GM19351 (cell line): ENCODE measurements at regions not wholly inside any gene's neighbourhood (a gene's known extent, or its start where the extent isn't known, plus 50 kb on each side); places are given as distances from the start of the nearest gene placed in this dataset.
"Not testable (repeated sequence)": the region's sequence is repeated elsewhere in the genome, so short reads cannot be mapped to it uniquely, and the experiment has no call there.

Source experiments
- ATAC-seq: cut with Tn5 transposase; IDR thresholded peaks from one replicate; pipeline ENCODE4 v1.9.1; 2021; ENCODE audit warnings: mild to moderate bottlenecking, moderate library complexity; ENCODE audit not compliant: unreplicated experiment

DNA sequence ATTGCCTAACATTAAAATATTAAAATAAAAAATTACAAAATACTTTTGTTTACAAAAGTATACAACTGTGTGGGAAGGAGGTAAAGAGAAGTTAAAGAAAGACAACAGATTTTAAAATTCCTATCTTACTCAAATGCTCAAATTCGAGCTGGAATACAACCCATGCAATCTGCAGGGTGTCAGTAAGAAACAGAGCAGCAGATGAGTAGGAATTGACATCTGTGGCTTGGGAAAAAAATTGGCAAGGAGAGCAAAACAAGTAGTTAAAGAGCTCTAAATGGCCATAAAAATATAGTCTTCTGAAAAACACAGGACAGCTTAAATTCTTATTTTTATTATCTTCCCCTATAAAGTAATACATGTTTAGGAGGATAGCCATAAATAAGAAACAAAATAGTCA lies 1609.0 kb upstream of the AGA start:
- no peak for ATAC-seq

DNA sequence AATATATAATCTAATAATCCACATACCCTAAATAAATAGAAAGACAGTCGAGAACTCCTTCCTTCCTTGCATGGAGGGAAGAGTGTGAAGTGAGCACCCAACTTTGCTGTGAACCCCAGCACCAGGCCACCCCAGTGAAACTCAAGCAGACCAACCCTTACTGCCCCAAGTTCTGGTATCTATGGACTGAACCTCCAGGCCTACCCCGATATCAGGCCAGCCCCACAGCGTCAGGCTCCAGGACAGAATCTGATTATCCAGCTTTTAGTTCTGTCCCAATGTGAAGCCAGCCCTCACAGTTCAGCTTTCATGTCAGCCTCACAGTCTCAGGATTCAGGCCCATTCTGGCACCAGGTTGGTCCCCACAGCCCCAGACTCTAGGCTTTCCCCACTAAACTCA lies 1617.2 kb upstream of the AGA start:
- ATAC-seq = no peak

- ATAC-seq = not testable (repeated sequence)
Observed at GRCh38 chr4:179066254-179066653, 1624.0 kb upstream of the AGA start.

- no peak for ATAC-seq
Observed at GRCh38 chr4:179071131-179071530, 1628.9 kb upstream of the AGA start.

DNA sequence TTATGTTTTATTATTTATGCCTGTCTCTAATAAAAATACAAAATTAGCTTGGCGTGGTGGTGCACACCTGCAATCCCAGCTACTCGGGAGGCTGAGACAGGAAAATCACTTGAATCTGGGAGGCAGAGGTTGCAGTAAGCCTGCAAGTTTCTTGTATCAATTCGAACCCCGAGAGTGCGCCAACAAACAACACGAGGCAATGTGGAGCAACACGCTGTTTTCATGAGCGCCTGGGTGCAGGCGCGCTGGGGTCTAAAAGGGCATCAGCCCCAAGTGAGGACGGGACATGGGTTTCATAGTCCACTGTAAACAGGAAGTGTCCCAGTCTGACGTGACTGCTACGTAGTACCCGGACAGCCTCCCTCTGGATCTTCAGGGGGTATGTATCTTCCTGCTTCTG lies 1634.6 kb upstream of the AGA start:
- ATAC-seq = no peak

GRCh38 chr4:179095585-179096221 lies 1653.5 kb upstream of the AGA start:
- no peak for ATAC-seq

- no peak for ATAC-seq
Observed at GRCh38 chr4:179097741-179098140, 1655.5 kb upstream of the AGA start.

DNA sequence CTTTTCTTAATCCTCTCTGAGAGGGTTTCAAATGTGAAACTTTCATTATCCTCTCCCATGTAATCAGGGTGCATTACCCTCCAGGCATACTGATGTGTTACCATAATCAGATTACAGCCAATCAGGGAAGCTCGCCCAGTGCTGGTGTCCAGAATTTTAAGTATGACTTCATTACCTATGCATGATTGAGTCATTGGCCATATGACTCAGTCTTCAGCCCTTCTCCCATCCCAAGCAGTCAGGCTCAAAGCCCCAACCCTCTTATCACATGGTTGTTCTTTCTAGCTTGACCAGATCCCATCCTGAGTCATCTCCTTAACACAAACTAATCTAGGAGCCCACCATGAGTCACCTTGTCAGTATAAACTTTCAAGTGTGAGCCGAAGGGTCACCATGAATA lies 1668.1 kb upstream of the AGA start:
- no peak for ATAC-seq

- ATAC-seq = no peak
Observed at GRCh38 chr4:179110816-179111215, 1668.6 kb upstream of the AGA start.

GRCh38 chr4:179112441-179113170 lies 1670.4 kb upstream of the AGA start:
- ATAC-seq = no peak

GRCh38 chr4:179114615-179115014 lies 1672.4 kb upstream of the AGA start:
- ATAC-seq = no peak

- ATAC-seq = no peak
Observed at GRCh38 chr4:179116011-179116410, 1673.8 kb upstream of the AGA start.

DNA sequence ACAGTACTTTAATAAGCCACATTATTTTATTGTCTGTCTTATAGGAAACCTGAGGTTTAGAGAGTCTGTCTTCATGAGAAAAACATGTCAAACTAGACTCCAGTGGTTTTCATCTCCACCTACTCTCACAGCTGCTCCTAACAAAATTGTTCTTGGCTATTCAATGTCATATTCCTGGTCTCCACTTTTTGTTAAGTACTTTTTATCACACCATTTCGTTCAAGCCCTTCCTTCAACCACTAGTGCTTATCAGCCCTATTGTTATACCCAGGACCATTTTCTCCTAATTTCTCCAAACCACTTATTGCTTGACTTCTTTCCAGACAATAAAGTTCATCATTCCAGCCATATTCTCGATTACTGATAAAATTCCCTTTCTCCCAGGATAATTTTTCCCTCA lies 1674.3 kb upstream of the AGA start:
- ATAC-seq = no peak

GRCh38 chr4:179123084-179123483 lies 1680.8 kb upstream of the AGA start:
- ATAC-seq = no peak

GRCh38 chr4:179124419-179124818 lies 1682.2 kb upstream of the AGA start:
- ATAC-seq = no peak

DNA sequence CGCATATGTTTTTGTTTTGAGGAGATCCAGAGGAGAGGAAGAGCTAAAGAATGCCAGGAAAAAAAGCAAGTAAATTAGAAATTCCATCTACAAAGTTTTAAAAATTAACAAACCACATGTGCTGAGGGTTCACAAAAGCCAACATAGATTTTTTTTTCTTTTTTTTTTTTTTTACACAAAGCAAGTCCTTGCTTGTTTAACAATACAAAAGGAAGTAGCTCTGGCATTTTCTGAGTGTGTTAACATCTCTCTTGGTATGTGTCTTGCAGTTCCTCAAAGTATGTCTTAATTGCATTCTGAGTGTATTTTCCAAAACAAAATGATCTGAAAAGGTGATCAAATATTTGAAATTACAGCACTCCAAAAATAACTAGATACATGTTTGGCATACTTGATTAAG lies 1682.7 kb upstream of the AGA start:
- no peak for ATAC-seq

DNA sequence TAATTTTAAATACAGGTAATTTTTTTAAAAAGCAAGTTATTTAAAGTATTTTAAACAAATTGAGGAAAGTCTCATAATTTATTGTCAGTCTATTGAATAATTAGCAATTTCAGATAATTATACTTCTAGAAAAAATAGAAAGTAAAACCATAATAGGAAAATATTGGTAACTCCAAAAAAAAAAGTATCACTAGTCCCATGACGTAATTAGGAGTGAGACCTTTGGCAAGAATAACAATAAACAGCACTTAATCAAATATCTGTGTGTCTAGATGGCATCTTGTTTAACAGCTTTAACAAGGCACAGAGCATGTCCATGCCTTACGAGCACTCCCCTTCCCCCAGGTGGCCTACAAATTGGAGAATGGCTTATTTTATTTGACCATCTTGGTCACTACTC lies 1683.6 kb upstream of the AGA start:
- no peak for ATAC-seq

DNA sequence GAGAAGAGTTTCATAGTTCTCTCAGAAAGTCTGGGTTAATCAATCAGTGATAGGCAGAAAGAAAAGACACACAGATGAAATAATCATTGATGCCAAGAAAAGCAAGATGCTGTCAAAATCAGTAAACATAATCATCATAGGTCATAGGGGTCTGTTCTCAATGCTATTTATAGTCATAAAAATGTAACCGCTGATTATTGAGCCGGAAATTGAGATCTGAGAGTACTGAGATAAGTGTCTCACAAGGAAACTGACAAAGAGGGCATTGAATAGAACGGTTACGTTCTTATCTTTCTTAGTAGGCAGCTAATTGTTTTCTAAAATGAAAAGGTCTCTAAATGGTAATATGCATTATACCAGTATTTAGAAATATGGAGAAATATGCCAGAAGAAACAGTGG lies 1686.1 kb upstream of the AGA start:
- ATAC-seq = no peak

- ATAC-seq = no peak
Observed at GRCh38 chr4:179130122-179130714, 1688.0 kb upstream of the AGA start.

GRCh38 chr4:179145746-179146525 lies 1703.7 kb upstream of the AGA start:
- ATAC-seq = no peak

DNA sequence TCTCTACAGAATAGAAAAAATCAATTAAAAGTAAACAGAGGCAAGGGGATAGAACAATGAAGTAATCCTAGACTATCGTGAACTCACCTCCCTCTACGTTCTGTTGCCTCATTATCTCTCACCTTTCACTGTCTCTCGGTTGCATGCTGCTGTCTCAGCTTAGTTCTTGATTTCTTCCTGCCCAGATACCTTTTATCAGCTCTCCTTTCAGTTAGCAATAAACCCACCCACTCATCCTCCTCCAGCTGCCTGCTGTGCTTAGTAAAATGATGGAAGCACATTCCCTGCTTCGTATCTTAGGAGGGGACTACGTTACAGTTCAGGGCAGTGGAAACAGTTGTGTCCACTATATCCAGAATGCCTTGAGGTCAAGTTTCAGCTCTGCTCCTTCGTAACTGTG lies 1709.5 kb upstream of the AGA start:
- no peak for ATAC-seq

DNA sequence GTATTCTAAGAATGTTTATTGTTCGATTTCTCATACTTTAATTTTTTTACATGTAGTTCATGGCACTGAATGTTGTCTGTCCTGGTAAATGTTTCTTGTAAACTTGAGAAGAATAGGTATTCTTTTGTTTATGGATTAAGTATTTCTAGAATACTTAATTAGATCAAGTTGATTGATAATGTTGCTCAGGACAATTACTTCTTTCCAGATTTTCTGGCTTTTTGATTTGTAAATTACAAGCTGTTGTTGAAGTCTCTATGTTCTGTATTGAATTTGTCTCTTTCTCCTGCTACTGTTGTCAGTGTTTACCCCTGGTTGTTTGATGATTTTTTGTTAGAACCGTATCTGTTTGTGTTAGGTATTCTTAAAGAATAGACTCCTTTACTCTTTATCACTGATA lies 1720.9 kb upstream of the AGA start:
- ATAC-seq = no peak
